Spleen (tissue), 11 donors: ENCODE measurements at regions not wholly inside any gene's neighbourhood (a gene's known extent, or its start where the extent isn't known, plus 50 kb on each side); places are given as distances from the start of the nearest gene placed in this dataset.

Experiments used
- DNase-seq: peaks from one replicate; pipeline ENCODE4 v3.0.0-alpha.2; 2020
- H3K27ac ChIP-seq, 8 donors: fragments of 200-600 bp; sonication (generic) in 7 of 8; 1 replicate in 4 of 8; 2 replicates in 4 of 8; pipeline versions ENCODE4 v1.5.0 to v1.8.0; 2016 to 2021; ENCODE audit warnings: inconsistent platforms in 4 of 8, mild to moderate bottlenecking in 4 of 8, moderate library complexity in 1 of 8
- H3K27me3 ChIP-seq, 7 donors: fragments of 200-600 bp; sonication (generic) in 6 of 7; replicated peaks in 1 of 7; 1 replicate in 4 of 7; 2 replicates in 3 of 7; pipeline versions ENCODE4 v1.5.0 to v1.8.0; 2016 to 2021; ENCODE audit warnings: inconsistent platforms in 3 of 7, mild to moderate bottlenecking in 1 of 7
- H3K36me3 ChIP-seq, 6 donors: fragments of 200-600 bp; sonication (generic) in 5 of 6; 1 replicate in 4 of 6; 2 replicates in 2 of 6; pipeline versions ENCODE4 v1.5.0 to v1.8.0; 2016 to 2021; ENCODE audit warnings: inconsistent platforms in 2 of 6
- H3K4me1 ChIP-seq, 6 donors: fragments of 200-600 bp; sonication (generic) in 5 of 6; 1 replicate in 3 of 6; 2 replicates in 3 of 6; pipeline versions ENCODE4 v1.5.0 to v1.8.0; 2016 to 2021; ENCODE audit warnings: inconsistent platforms in 3 of 6
- H3K4me3 ChIP-seq, 8 donors: fragments of 200-600 bp; sonication (generic) in 7 of 8; 1 replicate in 4 of 8; 2 replicates in 4 of 8; pipeline versions ENCODE4 v1.5.0 to v1.8.0; 2016 to 2021; ENCODE audit warnings: inconsistent platforms in 4 of 8, mild to moderate bottlenecking in 4 of 8, moderate library complexity in 2 of 8
- H3K9me3 ChIP-seq, 8 donors: fragments of 200-600 bp; sonication (generic) in 7 of 8; 1 replicate in 4 of 8; 2 replicates in 4 of 8; pipeline versions ENCODE4 v1.5.0 to v1.8.0; 2016 to 2021; ENCODE audit warnings: inconsistent platforms in 4 of 8
- POLR2A ChIP-seq, 3 donors: fragments of 450-650 bp; IDR thresholded peaks; one replicate each; pipeline ENCODE4 v1.5.1; 2017; ENCODE audit warnings: antibody characterized with exemption in 3 of 3, mild to moderate bottlenecking in 1 of 3
- POLR2AphosphoS5 ChIP-seq, 3 donors: sonication (generic); formaldehyde crosslinking; IDR thresholded peaks; one replicate each; pipeline ENCODE4 v1.5.1; 2017; ENCODE audit warnings: antibody characterized with exemption in 3 of 3
- WGBS, 5 donors: extraction: QIAGEN DNeasy Blood & Tissue Kit in 3 of 5; methylation state at CpG; one replicate each; pipeline versions ENCODE4 v1.1.5 to v1.1.7; 2013 to 2018; 5-methylcytosine and 5-hydroxymethylcytosine counted together
- intact Hi-C: fragments of 100-400 bp; cut with DNase I; formaldehyde crosslinking; loops from one replicate; pipeline ENCODE4 v1.15.0; 2023; ENCODE audit warnings: low total_unique reads
- TF ChIP-seq, protein P1 (sequence below), 11 experiments: fragments of 200-600 bp in 7 of 11; fragments of 450-650 bp in 4 of 11; sonication (generic) in 4 of 11; IDR thresholded peaks in 8 of 11; conservative IDR thresholded peaks in 3 of 11; 1 replicate in 7 of 11; 2 replicates in 4 of 11; pipeline versions ENCODE4 v1.4.0 to v1.8.0; 2016 to 2021; ENCODE audit warnings: antibody characterized with exemption in 11 of 11, inconsistent platforms in 4 of 11, mild to moderate bottlenecking in 1 of 11
- donor health status: healthy with polysubstance abuse.
- donor health status: DM: no; HTN: no; CAD: no; lungs with moderate emphysema.
- donor health status: DM: no; HTN: no; CAD: no.
- donor health status: Bipolar disorder and iron deficiency.
- donor health status: healthy.
- donor health status: DM: no; HTN: no; CAD: no.
- donor health status: DM: yes; HTN: yes; CAD: no.

DNA sequence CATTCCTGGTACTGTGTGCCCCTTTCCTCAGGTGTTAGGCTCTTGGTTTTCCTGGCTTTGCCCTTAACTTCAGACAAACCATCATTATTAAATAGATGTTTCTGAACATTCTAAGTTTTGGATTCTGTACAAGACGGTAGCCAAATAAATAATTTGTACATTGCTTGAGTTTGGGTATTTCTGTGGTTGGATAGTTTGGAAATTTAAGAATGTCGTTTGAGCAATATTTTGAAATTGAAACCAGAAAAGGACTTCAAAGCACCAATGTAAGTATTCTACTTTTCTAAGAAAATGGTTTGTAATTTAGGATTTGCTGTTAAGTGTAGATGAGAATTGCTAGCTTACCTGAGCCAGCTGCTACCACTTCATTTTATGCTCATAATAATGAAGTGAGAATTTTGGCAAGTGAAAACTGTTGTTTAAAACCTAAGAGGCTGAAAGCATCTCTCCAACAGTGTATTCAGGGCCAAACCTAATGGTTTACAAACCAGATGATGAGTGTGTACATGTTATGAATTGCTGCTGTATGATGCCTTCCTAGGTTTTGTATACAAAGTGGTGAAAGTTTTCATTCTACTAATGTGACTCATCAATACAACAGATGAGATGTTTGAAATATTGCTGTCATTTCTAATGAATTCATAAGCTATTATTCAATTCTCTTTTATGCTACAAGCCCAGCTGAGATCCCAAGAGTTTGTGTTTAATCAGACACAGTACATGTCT lies 181.5 kb upstream of the PRKD1 start:
- Histone ChIP-seq H3K9me3 (peaks cover 0 to 17% (median 2%) of the 10 kb centered on the region in 8 donors), H3K4me1 (no peaks in the 10 kb centered on the region), H3K36me3 (no peaks in the 10 kb centered on the region), H3K4me3 (no peak overlapping the region), H3K27me3 (no peaks in the 10 kb centered on the region), H3K27ac (no peak overlapping the region)
- intact Hi-C loops: no loop called here
- TF ChIP-seq POLR2A (IDR thresholded peaks at IDR 0.05): no peak
- TF ChIP-seq POLR2AphosphoS5 (IDR thresholded peaks at IDR 0.05): no peak
- TF ChIP-seq, protein P1, sequence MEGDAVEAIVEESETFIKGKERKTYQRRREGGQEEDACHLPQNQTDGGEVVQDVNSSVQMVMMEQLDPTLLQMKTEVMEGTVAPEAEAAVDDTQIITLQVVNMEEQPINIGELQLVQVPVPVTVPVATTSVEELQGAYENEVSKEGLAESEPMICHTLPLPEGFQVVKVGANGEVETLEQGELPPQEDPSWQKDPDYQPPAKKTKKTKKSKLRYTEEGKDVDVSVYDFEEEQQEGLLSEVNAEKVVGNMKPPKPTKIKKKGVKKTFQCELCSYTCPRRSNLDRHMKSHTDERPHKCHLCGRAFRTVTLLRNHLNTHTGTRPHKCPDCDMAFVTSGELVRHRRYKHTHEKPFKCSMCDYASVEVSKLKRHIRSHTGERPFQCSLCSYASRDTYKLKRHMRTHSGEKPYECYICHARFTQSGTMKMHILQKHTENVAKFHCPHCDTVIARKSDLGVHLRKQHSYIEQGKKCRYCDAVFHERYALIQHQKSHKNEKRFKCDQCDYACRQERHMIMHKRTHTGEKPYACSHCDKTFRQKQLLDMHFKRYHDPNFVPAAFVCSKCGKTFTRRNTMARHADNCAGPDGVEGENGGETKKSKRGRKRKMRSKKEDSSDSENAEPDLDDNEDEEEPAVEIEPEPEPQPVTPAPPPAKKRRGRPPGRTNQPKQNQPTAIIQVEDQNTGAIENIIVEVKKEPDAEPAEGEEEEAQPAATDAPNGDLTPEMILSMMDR (IDR thresholded peaks at IDR 0.05 in 8 of 11, conservative IDR thresholded peaks at IDR 0.05 in 3 of 11): no peak
- no peak for DNase-seq
- WGBS, 5 donors: 65 to 81% (median 73%) methylated on average over 2 of the region's 2 CpGs

DNA sequence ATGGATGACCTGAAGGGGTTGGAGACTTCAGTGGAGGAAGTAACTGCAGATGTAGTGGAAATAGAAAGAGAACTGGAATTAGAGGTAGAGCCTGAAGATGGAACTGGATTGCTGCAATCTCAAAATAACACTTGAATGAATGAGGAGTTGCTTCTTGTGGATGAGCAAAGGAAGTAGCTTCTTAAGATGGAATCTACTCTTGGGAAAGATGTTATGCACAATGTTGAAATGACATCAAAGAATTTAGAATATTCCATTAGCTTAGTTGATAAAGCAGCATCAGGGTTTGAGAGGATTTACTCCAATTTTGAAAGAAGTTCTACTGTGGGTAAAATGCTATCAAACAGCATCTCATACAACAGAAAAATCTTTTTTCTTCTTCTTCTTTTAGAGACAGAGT lies 186.4 kb upstream of the PRKD1 start:
- Histone ChIP-seq H3K27ac (no peak overlapping the region), H3K4me1 (no peaks in the 10 kb centered on the region), H3K9me3 (no peaks in the 10 kb centered on the region), H3K27me3 (no peaks in the 10 kb centered on the region), H3K36me3 (no peaks in the 10 kb centered on the region), H3K4me3 (no peak overlapping the region)
- DNase-seq: no peak
- TF ChIP-seq POLR2AphosphoS5 (IDR thresholded peaks at IDR 0.05): no peak
- TF ChIP-seq, protein P1 (IDR thresholded peaks at IDR 0.05 in 8 of 11, conservative IDR thresholded peaks at IDR 0.05 in 3 of 11): no peak
- no peak for TF ChIP-seq POLR2A (IDR thresholded peaks at IDR 0.05)
- intact Hi-C loops: no loop called here

DNA sequence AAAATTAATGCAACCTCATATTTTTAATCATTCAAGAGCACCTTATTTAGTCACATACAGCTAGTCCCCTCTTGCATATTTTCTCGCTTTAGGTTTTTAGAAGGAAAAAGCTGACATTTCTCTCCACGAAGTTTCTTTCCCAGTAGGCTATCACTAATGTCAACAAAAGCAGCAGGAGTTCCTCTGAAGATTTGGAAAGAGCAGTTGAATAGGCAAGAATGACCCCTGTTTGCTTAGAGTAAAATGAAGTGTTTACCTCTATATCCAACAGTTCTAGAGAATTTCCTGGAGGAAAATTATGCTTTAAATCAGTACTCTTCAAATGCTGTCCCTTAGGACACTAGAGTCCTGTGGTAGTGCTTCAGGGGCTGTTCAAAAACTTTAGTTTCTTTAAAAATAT lies 188.1 kb upstream of the PRKD1 start:
- Histone ChIP-seq H3K36me3 (no peaks in the 10 kb centered on the region), H3K9me3 (no peaks in the 10 kb centered on the region), H3K27me3 (no peaks in the 10 kb centered on the region), H3K4me3 (no peak overlapping the region), H3K27ac (no peak overlapping the region), H3K4me1 (no peaks in the 10 kb centered on the region)
- intact Hi-C loops: no loop called here
- TF ChIP-seq POLR2A (IDR thresholded peaks at IDR 0.05): no peak
- TF ChIP-seq, protein P1 (IDR thresholded peaks at IDR 0.05 in 8 of 11, conservative IDR thresholded peaks at IDR 0.05 in 3 of 11): no peak
- no peak for TF ChIP-seq POLR2AphosphoS5 (IDR thresholded peaks at IDR 0.05)
- WGBS, 5 donors: 20 to 33% (median 31%) methylated on average over 2 of the region's 2 CpGs
- no peak for DNase-seq

DNA sequence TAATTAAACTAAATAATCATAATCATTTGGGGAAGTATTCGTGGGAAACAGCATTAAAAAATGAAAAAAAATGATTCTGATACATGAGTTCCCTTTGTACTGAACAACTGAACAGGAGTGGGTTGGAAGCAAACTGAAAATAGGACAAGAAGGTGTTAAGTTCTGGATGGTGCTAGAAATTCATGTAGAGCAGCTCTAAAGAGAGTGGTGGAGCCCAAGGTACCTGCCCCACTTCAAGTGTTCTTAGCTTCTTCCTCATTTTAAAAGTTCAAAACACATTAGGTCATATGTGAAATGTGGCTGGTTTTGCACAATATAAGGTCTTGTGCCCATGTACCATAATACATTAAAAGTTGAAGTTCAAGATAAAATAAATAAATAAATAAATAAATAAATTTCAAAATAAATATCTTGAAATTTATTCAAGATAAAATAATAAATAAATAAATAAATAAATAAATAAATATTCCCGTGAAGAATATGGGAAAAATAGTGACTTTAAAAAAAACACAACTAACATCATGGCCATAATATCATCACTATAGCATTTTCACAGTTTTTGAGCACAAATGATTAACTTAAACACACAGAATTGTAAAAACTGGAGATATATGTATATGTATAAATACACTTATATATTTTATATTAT lies 191.5 kb upstream of the PRKD1 start:
- 56 to 78% (median 64%) methylated on average over 2 of the region's 2 CpGs for WGBS, 5 donors
- H3K9me3 ChIP-seq: no peaks in the 10 kb centered on the region
- H3K4me3 ChIP-seq: no peak overlapping the region
- intact Hi-C loops: no loop called here
- TF ChIP-seq POLR2AphosphoS5 (IDR thresholded peaks at IDR 0.05): no peak
- TF ChIP-seq POLR2A (IDR thresholded peaks at IDR 0.05): no peak
- TF ChIP-seq, protein P1 (IDR thresholded peaks at IDR 0.05 in 8 of 11, conservative IDR thresholded peaks at IDR 0.05 in 3 of 11): no peak
- no peak for DNase-seq
- no peak overlapping the region for H3K27ac ChIP-seq
- H3K4me1 ChIP-seq: no peaks in the 10 kb centered on the region
- H3K36me3 ChIP-seq: no peaks in the 10 kb centered on the region
- no peaks in the 10 kb centered on the region for H3K27me3 ChIP-seq
